GM12865 (cell line): ENCODE measurements at regions not wholly inside any gene's neighbourhood (a gene's known extent, or its start where the extent isn't known, plus 50 kb on each side); places are given as distances from the start of the nearest gene placed in this dataset.

Experiments
- DNase-seq: peaks from one replicate; pipeline ENCODE4 v3.0.0; 2010; ENCODE audit warnings: low read depth
- H3K4me3 ChIP-seq: 2 replicates; pipeline ENCODE4 v1.5.1; 2011; ENCODE audit warnings: mild to moderate bottlenecking, low read depth, low read length, control low read depth
- TF ChIP-seq, protein P1 (sequence below): IDR thresholded peaks from 2 replicates; pipeline ENCODE4 v1.5.1; 2011; ENCODE audit warnings: low read length, control low read depth, low read depth, inconsistent platforms; ENCODE audit not compliant: insufficient read depth; ENCODE audit errors: missing control alignments

DNA sequence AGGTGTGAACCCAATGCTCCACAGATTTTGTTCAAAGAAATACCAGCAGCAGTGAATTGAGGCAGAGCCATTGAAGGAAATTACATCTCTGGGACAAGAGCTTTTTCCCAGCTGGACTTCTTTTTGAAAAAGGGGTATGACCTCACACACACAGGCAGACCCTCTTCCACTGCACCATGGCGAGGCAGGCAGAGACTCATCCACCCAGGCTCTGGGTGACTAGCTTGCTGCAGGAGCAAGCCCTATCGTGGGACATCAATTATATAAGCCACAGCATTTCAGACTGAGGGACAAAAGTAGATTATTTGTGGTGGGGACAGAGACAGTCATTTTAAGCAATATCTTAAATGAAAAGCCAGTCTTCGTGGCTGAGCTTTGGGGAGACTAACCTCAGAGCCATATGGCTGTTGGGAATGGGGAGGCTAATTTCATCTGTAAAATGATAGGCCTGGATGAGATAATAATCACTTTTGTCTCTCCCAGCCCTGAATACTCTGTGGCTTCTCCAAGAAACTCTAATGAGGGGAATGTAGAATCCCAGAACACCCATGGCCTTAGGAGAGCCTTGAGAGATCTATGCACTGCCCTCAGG, 113.1 kb upstream of the TNC start:
- no peak for DNase-seq
- TF ChIP-seq, protein P1, sequence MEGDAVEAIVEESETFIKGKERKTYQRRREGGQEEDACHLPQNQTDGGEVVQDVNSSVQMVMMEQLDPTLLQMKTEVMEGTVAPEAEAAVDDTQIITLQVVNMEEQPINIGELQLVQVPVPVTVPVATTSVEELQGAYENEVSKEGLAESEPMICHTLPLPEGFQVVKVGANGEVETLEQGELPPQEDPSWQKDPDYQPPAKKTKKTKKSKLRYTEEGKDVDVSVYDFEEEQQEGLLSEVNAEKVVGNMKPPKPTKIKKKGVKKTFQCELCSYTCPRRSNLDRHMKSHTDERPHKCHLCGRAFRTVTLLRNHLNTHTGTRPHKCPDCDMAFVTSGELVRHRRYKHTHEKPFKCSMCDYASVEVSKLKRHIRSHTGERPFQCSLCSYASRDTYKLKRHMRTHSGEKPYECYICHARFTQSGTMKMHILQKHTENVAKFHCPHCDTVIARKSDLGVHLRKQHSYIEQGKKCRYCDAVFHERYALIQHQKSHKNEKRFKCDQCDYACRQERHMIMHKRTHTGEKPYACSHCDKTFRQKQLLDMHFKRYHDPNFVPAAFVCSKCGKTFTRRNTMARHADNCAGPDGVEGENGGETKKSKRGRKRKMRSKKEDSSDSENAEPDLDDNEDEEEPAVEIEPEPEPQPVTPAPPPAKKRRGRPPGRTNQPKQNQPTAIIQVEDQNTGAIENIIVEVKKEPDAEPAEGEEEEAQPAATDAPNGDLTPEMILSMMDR, result no peak
- no peak overlapping the region for H3K4me3 ChIP-seq

DNA sequence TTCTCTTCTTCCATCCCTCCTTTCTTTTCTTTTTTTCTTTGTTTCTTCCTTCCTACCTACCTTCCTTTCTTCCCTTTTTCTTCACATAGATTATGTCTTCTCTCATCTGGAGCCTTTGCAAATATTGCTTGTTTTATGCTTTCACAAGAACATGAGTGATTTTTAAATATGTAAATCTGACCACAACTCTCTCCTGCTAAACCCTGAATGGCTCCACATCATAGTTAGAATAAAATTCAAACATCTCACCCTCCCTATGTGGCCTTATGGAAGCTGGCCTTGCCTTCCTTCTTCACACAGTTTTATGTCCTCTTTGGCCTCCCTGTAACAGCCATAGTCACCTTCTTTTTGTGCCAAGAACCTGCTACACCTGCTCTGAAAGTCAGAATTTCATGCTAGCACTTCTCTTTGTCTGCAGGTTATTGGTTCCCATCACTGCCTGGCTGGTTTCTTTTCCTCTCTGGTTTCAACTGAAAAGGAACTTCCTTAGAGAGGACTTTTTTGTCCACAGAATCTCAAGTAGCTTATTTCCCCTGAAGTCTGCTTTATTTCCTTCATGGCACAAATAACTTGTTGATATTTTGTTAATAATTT, 114.3 kb upstream of the TNC start:
- TF ChIP-seq, protein P1, result no peak
- DNase-seq, result no peak
- H3K4me3 ChIP-seq, result no peak overlapping the region

DNA sequence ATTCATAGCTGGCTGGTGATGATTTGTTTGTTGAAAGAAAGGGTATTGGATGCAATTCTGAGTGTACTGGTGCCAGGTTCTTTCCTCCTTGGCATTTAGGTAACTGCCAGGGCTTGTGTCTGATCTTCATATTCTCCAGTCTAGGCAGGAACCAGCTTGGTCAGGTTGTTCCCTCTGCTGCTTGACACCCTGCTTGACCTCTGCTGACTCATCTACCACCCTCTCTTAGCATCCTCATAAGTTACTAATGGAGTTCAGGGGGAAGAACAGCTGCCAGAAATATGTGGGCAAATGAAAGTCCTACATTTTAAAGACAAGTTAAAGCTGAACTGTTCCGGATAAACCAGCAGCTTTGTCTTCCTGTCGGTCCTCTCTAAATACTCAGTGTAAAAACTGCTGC, 116.1 kb upstream of the TNC start:
- no peak overlapping the region for H3K4me3 ChIP-seq
- TF ChIP-seq, protein P1, result no peak
- no peak for DNase-seq

DNA sequence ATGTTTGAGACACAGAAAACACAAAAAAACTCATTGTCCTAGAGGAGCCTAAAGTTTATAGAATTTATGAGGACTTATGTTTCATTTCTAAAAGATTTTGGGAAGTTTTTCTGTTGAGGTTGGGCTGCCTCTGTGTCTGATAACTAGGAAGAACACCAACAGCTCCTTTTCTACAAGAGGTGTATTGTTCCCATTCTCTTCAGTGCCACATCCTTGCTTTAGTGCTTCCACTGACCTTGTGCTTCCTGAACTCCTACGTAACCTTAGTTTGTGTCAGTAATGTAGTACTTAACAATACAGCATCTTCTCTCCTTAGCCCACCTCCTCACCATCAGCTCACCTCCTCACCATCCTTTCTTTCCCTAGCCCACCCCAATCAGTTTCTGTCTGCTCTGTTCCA, 117.3 kb upstream of the TNC start:
- no peak overlapping the region for H3K4me3 ChIP-seq
- no peak for DNase-seq
- TF ChIP-seq, protein P1, result no peak

DNA sequence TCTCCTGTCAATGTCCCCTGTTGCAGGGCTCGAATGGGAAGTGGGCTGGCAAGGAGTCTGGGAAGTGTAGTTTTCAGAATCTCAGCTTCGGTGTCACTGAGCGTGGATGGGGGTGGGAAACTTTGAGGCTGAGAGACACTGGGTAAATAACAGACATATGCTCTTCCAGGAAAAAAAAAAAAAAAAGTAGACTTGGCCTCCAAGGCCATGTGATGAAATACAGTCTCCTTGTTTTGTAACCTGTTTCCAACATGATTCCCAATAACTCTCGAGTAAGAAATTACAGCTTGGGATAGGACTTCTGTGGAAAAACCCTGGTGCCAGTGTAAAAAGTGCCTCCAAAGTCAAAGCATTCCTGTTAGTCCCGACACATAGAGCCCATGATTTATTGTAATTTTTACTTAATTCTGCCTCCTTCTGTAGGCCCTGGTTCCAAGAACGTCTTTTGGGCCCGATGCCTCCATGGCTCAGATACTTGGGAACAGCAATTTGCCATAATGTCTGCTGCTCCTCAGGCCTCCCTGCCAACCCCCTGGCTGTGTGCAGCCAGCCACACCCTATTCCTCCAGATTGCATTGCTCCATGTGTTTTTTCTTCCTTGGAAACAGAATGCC, 119.5 kb upstream of the TNC start:
- no peak for DNase-seq
- H3K4me3 ChIP-seq, result no peak overlapping the region
- TF ChIP-seq, protein P1, result no peak

DNA sequence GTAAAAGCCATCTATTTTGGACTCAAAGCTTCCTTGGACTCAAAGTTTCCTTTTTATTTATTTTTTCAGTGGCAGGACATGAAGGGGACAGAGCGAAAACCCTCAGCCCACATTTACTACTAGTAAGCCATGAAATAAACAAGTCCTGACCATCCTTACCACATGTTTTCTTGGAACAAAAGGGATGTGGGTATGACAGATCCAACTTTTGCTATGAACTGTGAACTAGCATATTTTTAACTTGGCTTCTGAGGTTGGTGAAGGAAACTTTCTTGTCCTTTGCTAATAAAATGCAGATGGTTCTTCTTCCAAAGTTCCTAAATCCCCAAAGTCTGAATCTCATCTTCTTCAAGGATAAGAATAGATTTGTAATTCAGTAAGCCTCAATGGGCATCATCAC, 122.7 kb upstream of the TNC start:
- TF ChIP-seq, protein P1, result no peak
- no peak for DNase-seq
- H3K4me3 ChIP-seq, result no peak overlapping the region

DNA sequence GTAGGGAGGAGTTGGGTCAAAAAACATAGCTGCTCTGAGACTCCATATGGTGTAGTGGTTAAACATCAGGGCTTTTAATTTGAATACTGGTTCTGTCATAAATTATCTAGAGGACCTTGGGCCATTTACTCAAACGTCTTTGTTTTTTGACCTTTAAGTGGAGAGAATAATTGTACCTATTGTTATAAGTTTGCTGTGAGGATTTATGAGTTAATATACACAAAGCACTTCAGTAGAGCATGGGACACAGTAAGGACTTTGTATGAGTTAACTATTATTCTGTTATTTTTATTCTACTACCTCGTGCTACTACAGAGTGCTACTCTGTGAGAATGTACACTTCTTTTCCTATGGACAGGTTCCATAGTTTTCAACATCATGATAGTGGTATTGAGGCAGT, 123.7 kb upstream of the TNC start:
- TF ChIP-seq, protein P1, result no peak
- DNase-seq, result no peak
- H3K4me3 ChIP-seq, result no peak overlapping the region
